ENCODE measurements at regions not wholly inside any gene's neighbourhood (a gene's known extent, or its start where the extent isn't known, plus 50 kb on each side); places are given as distances from the start of the nearest gene placed in this dataset.
A peak's percentile ranks its signal among the peaks of the same experiment; 100 is the strongest.

DNA sequence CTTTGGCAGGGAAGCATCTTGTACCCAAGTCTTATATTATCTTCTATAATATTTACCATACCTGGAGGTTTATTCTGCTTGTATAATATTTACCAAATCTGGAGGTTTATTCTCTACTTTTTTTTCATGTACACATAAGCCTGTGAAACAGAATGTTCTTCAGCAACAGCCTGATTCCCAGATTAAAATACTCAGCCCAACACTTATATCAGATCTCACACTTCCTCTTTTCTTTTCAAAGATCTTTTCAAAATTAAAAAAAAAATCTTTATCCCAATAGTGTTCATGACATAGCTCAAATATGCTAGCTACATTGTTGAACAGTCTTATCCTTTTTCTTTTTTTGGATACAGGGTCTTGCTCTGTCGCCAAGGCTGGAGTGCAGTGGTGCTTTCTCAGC is 300.7 kb downstream of the LMO7 start:
- no peak overlapping the region for H3K4me3 ChIP-seq (ENCODE audit: low read depth, low read length)
- FAIRE-seq: no peak
- DNase-seq (ENCODE audit: low read depth): no peak
- no peak for TF ChIP-seq CTCF (IDR thresholded peaks at IDR 0.05; ENCODE audit: insufficient read depth, low read length, severe bottlenecking)
- H3K27me3 ChIP-seq (ENCODE audit: control insufficient read depth, insufficient read depth, low read length): no peaks in the 10 kb centered on the region
- no peaks in the 10 kb centered on the region for H3K36me3 ChIP-seq (ENCODE audit: control insufficient read depth, insufficient read depth, low read length)

DNA sequence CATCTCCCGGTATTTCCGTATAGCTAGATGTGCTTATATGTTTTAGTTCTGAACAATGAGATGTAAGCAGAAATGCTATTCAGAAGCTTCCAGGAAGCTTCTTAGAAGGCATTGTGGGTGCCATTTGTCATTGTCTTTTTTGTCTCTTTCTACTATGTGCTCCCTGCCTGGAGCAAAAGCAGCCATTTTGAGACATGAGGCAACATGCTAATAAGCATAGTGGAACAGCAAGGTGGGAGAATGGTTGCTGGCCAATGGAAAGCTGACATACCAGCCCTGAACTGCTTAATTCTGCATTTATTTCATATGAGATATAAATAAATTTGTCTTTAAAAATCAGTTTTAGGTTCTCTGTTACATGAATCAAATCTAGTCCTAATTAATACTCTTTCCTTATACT is 299.7 kb downstream of the LMO7 start:
- FAIRE-seq (no peak), DNase-seq (ENCODE audit: low read depth) (no peak)
- TF ChIP-seq CTCF (IDR thresholded peaks at IDR 0.05; ENCODE audit: insufficient read depth, low read length, severe bottlenecking): no peak
- no peak overlapping the region for H3K4me3 ChIP-seq (ENCODE audit: low read depth, low read length)
- H3K27me3 ChIP-seq (ENCODE audit: control insufficient read depth, insufficient read depth, low read length): no peaks in the 10 kb centered on the region
- H3K36me3 ChIP-seq (ENCODE audit: control insufficient read depth, insufficient read depth, low read length): no peaks in the 10 kb centered on the region

DNA sequence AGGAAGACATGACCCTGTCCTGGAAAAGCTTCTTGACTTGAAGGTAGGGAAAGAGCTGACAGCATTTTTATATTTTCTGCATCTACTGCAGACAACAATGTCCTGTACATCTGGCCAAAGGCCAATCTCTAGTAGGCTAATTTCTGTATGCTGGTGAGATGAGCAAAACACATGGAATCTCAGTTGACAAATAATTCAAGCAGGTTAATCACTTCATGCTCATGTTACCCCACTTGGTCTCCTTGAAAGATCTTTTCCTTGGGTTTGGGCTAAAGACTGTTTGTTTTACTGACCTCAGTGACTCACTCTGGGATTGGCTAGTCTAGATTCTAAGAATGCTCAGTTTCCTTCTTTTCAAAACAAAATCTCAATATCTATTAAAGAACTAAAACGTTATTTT is 298.8 kb downstream of the LMO7 start:
- FAIRE-seq (no peak), DNase-seq (ENCODE audit: low read depth) (peak; percentile 73)
- H3K27me3 ChIP-seq (ENCODE audit: control insufficient read depth, insufficient read depth, low read length): no peaks in the 10 kb centered on the region
- TF ChIP-seq CTCF (IDR thresholded peaks at IDR 0.05; ENCODE audit: insufficient read depth, low read length, severe bottlenecking): no peak
- H3K4me3 ChIP-seq (ENCODE audit: low read depth, low read length): no peak overlapping the region
- H3K36me3 ChIP-seq (ENCODE audit: control insufficient read depth, insufficient read depth, low read length): no peaks in the 10 kb centered on the region

DNA sequence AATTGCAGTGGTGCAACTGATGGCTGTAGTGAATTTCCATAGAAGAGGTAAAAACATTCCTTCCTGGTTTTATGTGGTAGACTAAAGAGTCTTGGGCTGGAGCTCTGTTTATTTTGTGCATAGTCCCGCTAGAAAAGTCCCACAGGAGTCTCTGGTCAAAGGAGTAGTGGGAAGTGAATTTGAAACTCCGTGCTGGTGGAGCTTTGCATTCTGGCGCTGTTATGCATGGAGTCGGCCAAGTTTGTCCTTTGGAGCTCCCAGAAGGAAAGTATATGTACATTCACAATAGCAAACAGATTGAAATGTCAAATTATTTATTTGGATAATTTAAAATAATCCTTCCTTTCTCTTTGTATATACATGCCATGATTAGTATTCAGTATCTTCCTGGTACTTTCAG is 296.5 kb downstream of the LMO7 start:
- DNase-seq (ENCODE audit: low read depth): no peak
- H3K27me3 ChIP-seq (ENCODE audit: control insufficient read depth, insufficient read depth, low read length): no peaks in the 10 kb centered on the region
- H3K36me3 ChIP-seq (ENCODE audit: control insufficient read depth, insufficient read depth, low read length): no peaks in the 10 kb centered on the region
- H3K4me3 ChIP-seq (ENCODE audit: low read depth, low read length): no peak overlapping the region
- no peak for TF ChIP-seq CTCF (IDR thresholded peaks at IDR 0.05; ENCODE audit: insufficient read depth, low read length, severe bottlenecking)
- FAIRE-seq: no peak

GRCh38 chr13:75931116-75931515 is 295.0 kb downstream of the LMO7 start:
- Histone ChIP-seq H3K4me3 (ENCODE audit: low read depth, low read length) (no peak overlapping the region), H3K27me3 (ENCODE audit: control insufficient read depth, insufficient read depth, low read length) (no peaks in the 10 kb centered on the region), H3K36me3 (ENCODE audit: control insufficient read depth, insufficient read depth, low read length) (no peaks in the 10 kb centered on the region)
- TF ChIP-seq CTCF (IDR thresholded peaks at IDR 0.05; ENCODE audit: insufficient read depth, low read length, severe bottlenecking): no peak
- DNase-seq (ENCODE audit: low read depth) (no peak), FAIRE-seq (no peak)

- no peak for TF ChIP-seq CTCF (IDR thresholded peaks at IDR 0.05; ENCODE audit: insufficient read depth, low read length, severe bottlenecking)
- no peak for FAIRE-seq
Observed at GRCh38 chr13:75929076-75929475, 292.9 kb downstream of the LMO7 start.

More at GRCh38 chr13:75929076-75929475, 292.9 kb downstream of the LMO7 start:
- DNase-seq (ENCODE audit: low read depth): no peak
- Histone ChIP-seq H3K4me3 (ENCODE audit: low read depth, low read length) (no peak overlapping the region), H3K27me3 (ENCODE audit: control insufficient read depth, insufficient read depth, low read length) (no peaks in the 10 kb centered on the region), H3K36me3 (ENCODE audit: control insufficient read depth, insufficient read depth, low read length) (no peaks in the 10 kb centered on the region)

Data from bronchial epithelial cell (primary cell).